Astrocyte of the hippocampus (primary cell): ENCODE measurements at regions not wholly inside any gene's neighbourhood (a gene's known extent, or its start where the extent isn't known, plus 50 kb on each side); places are given as distances from the start of the nearest gene placed in this dataset.

Experiments used
- DNase-seq: peaks from one replicate; pipeline ENCODE4 v3.0.0; 2011; ENCODE audit warnings: low read depth, low spot score

- no peak for DNase-seq
Measured at GRCh38 chr3:154976072-154976983, 103.8 kb upstream of the MME start.

- DNase-seq, result no peak
Measured at GRCh38 chr3:154973851-154974250, 106.3 kb upstream of the MME start.

- peak; percentile 75 for DNase-seq
Measured at GRCh38 chr3:154972951-154973350, 107.2 kb upstream of the MME start.

GRCh38 chr3:154971771-154972326 is 108.3 kb upstream of the MME start:
- peak; percentile 21 for DNase-seq

GRCh38 chr3:154971341-154971740 is 108.8 kb upstream of the MME start:
- no peak for DNase-seq

GRCh38 chr3:154970797-154971196 is 109.3 kb upstream of the MME start:
- DNase-seq, result no peak

- no peak for DNase-seq
Measured at GRCh38 chr3:154969366-154969765, 110.8 kb upstream of the MME start.

GRCh38 chr3:154967090-154967489 is 113.0 kb upstream of the MME start:
- DNase-seq, result peak; percentile 13

- DNase-seq, result no peak
Measured at GRCh38 chr3:154956815-154957214, 123.3 kb upstream of the MME start.

GRCh38 chr3:154955907-154956533 is 124.1 kb upstream of the MME start:
- no peak for DNase-seq

GRCh38 chr3:154954757-154955156 is 125.4 kb upstream of the MME start:
- DNase-seq, result no peak

- DNase-seq, result no peak
Measured at GRCh38 chr3:154953538-154953937, 126.6 kb upstream of the MME start.

GRCh38 chr3:154952553-154952952 is 127.6 kb upstream of the MME start:
- DNase-seq, result no peak

GRCh38 chr3:154943981-154944380 is 136.1 kb upstream of the MME start:
- no peak for DNase-seq

- DNase-seq, result no peak
Measured at GRCh38 chr3:154942827-154943226, 137.3 kb upstream of the MME start.

GRCh38 chr3:154936196-154936595 is 143.9 kb upstream of the MME start:
- no peak for DNase-seq

GRCh38 chr3:154933581-154933980 is 146.5 kb upstream of the MME start:
- DNase-seq, result no peak

- no peak for DNase-seq
Measured at GRCh38 chr3:154932633-154933032, 147.5 kb upstream of the MME start.

- no peak for DNase-seq
Measured at GRCh38 chr3:154931484-154931883, 148.6 kb upstream of the MME start.

- peak; percentile 65 for DNase-seq
Measured at GRCh38 chr3:154926721-154927120, 153.4 kb upstream of the MME start.

- no peak for DNase-seq
Measured at GRCh38 chr3:154921351-154921750, 158.8 kb upstream of the MME start.

GRCh38 chr3:154919226-154919625 is 160.9 kb upstream of the MME start:
- no peak for DNase-seq

- DNase-seq, result peak; percentile 21
Measured at GRCh38 chr3:154904328-154904727, 175.8 kb upstream of the MME start.
